GM23338 (cell line): ENCODE measurements at regions not wholly inside any gene's neighbourhood (a gene's known extent, or its start where the extent isn't known, plus 50 kb on each side); places are given as distances from the start of the nearest gene placed in this dataset.

Source experiments
- ATAC-seq: fragments of 200-7000 bp; cut with Tn5 transposase; 3 replicates; pipeline ENCODE4 v1.9.1; 2020
- DNase-seq: peaks from one replicate; pipeline ENCODE4 v3.0.0-alpha.2; 2015; ENCODE audit warnings: low spot score
- H2AFZ ChIP-seq: fragments of 200-600 bp; sonication (generic); 2 replicates; pipeline ENCODE4 v1.8.0; 2016; ENCODE audit warnings: antibody characterized with exemption, mild to moderate bottlenecking, moderate library complexity
- H3F3A ChIP-seq: fragments of 200-600 bp; sonication (generic); replicated peaks from 2 replicates; pipeline ENCODE4 v1.8.0; 2017; ENCODE audit warnings: antibody characterized with exemption, mixed run types, low read depth
- H3K27ac ChIP-seq: fragments of 200-600 bp; sonication (generic); 2 replicates; pipeline ENCODE4 v1.6.1; 2016; ENCODE audit warnings: low read depth
- H3K27me3 ChIP-seq: fragments of 200-600 bp; sonication (generic); 2 replicates; pipeline ENCODE4 v1.8.0; 2016; ENCODE audit warnings: mild to moderate bottlenecking, mixed run types, moderate library complexity; ENCODE audit not compliant: insufficient read depth
- H3K36me3 ChIP-seq: fragments of 200-600 bp; sonication (generic); 2 replicates; pipeline ENCODE4 v1.8.0; 2016; ENCODE audit warnings: mild to moderate bottlenecking; ENCODE audit not compliant: insufficient read depth
- H3K4me1 ChIP-seq: fragments of 200-600 bp; sonication (generic); 2 replicates; pipeline ENCODE4 v1.8.0; 2016; ENCODE audit warnings: mild to moderate bottlenecking, moderate library complexity; ENCODE audit not compliant: insufficient read depth
- H3K4me2 ChIP-seq: fragments of 200-600 bp; sonication (generic); 2 replicates; pipeline ENCODE4 v1.7.1; 2017; ENCODE audit warnings: mixed run types
- H3K4me3 ChIP-seq: fragments of 200-600 bp; sonication (generic); 2 replicates; pipeline ENCODE4 v1.6.1; 2016; ENCODE audit warnings: mixed run types
- H3K79me2 ChIP-seq: fragments of 200-600 bp; sonication (generic); replicated peaks from 2 replicates; pipeline ENCODE4 v1.8.0; 2017; ENCODE audit warnings: mild to moderate bottlenecking; ENCODE audit not compliant: insufficient read depth
- H3K9me2 ChIP-seq: fragments of 200-600 bp; sonication (generic); 2 replicates; pipeline ENCODE4 v1.8.0; 2017; ENCODE audit not compliant: insufficient read depth
- H4K20me1 ChIP-seq: fragments of 200-600 bp; sonication (generic); replicated peaks from 2 replicates; pipeline ENCODE4 v1.8.0; 2017; ENCODE audit warnings: mild to moderate bottlenecking; ENCODE audit not compliant: insufficient read depth
- H3K27ac Mint-ChIP-seq: 2 replicates; pipeline ENCODE4 v1.8.0; 2020; ENCODE audit warnings: inconsistent platforms, mild to moderate bottlenecking, moderate library complexity, mixed read lengths
- H3K27me3 Mint-ChIP-seq: 3 replicates; pipeline ENCODE4 v1.8.0; 2022; ENCODE audit warnings: low read depth, mild to moderate bottlenecking, moderate library complexity, mixed read lengths, inconsistent platforms; ENCODE audit not compliant: insufficient read depth, poor library complexity
- H3K36me3 Mint-ChIP-seq: 3 replicates; pipeline ENCODE4 v1.8.0; 2021; ENCODE audit warnings: low read depth, mild to moderate bottlenecking, inconsistent platforms, moderate library complexity, mixed read lengths
- H3K4me1 Mint-ChIP-seq: 3 replicates; pipeline ENCODE4 v1.8.0; 2020; ENCODE audit warnings: mild to moderate bottlenecking, inconsistent platforms, mixed read lengths
- H3K4me3 Mint-ChIP-seq: 3 replicates; pipeline ENCODE4 v1.8.0; 2021; ENCODE audit warnings: moderate library complexity, mild to moderate bottlenecking, inconsistent platforms, mixed read lengths
- H3K9me3 Mint-ChIP-seq: 3 replicates; pipeline ENCODE4 v1.8.0; 2020; ENCODE audit warnings: moderate library complexity, mild to moderate bottlenecking, inconsistent platforms, mixed read lengths
- CREB1 ChIP-seq: fragments of 250-450 bp; sonication (Bioruptor Pico); IDR thresholded peaks from 2 replicates; pipeline ENCODE4 v1.5.0; 2020; ENCODE audit warnings: low read depth, mild to moderate bottlenecking, moderate library complexity
- EZH2 ChIP-seq: fragments of 200-600 bp; sonication (generic); IDR thresholded peaks from one replicate; pipeline ENCODE4 v1.8.0; 2017; ENCODE audit warnings: antibody characterized with exemption, mild to moderate bottlenecking, low read depth; ENCODE audit not compliant: unreplicated experiment
- EZH2phosphoT487 ChIP-seq: fragments of 200-600 bp; sonication (generic); IDR thresholded peaks from one replicate; pipeline ENCODE4 v1.8.1; 2018; ENCODE audit warnings: antibody characterized with exemption; ENCODE audit not compliant: unreplicated experiment
- JUNB ChIP-seq: IDR thresholded peaks from one replicate; pipeline ENCODE4 v1.6.1; 2016; ENCODE audit warnings: antibody characterized with exemption; ENCODE audit not compliant: unreplicated experiment
- NANOG ChIP-seq: IDR thresholded peaks from 2 replicates; pipeline ENCODE4 v1.6.1; 2016; ENCODE audit warnings: antibody characterized with exemption, borderline replicate concordance
- STAT1 ChIP-seq: IDR thresholded peaks from one replicate; pipeline ENCODE4 v1.6.1; 2016; ENCODE audit warnings: antibody characterized with exemption; ENCODE audit not compliant: unreplicated experiment
- ZNF114 ChIP-seq: fragments of 250-450 bp; sonication (Bioruptor Pico); IDR thresholded peaks from 2 replicates; pipeline ENCODE4 v1.5.0; 2020; ENCODE audit warnings: mild to moderate bottlenecking, moderate library complexity
- ZNF331 ChIP-seq: fragments of 250-450 bp; sonication (Bioruptor Pico); IDR thresholded peaks from 2 replicates; pipeline ENCODE4 v1.5.0; 2020; ENCODE audit warnings: low read depth, mild to moderate bottlenecking, moderate library complexity
- TF ChIP-seq, protein P1 (sequence below): fragments of 250-450 bp; sonication (Bioruptor Pico); IDR thresholded peaks from 2 replicates; pipeline ENCODE4 v1.5.0; 2020; ENCODE audit warnings: mild to moderate bottlenecking, moderate library complexity
- TF ChIP-seq, protein P2 (sequence below): IDR thresholded peaks from one replicate; pipeline ENCODE4 v1.6.1; 2018; ENCODE audit warnings: antibody characterized with exemption; ENCODE audit not compliant: unreplicated experiment
- TF ChIP-seq, protein P3 (sequence below): IDR thresholded peaks from 2 replicates; pipeline ENCODE4 v1.6.1; 2016; ENCODE audit warnings: antibody characterized with exemption

- Histone ChIP-seq H3K36me3 (no peaks in the 10 kb centered on the region), H3K27ac (no peak overlapping the region), H3K79me2 (no peaks in the 10 kb centered on the region), H3K27me3 (no peaks in the 10 kb centered on the region), H4K20me1 (no peaks in the 10 kb centered on the region), H3K4me2 (no peak overlapping the region), H3K4me3 (no peak overlapping the region), H2AFZ (no peak overlapping the region), H3K4me1 (peaks cover 5% of the 10 kb centered on the region; the same call in 1 of the 2 replicates), H3F3A (no peaks in the 10 kb centered on the region), H3K9me2 (no peaks in the 10 kb centered on the region; the same call in 1 of the 2 replicates)
- no peak for ATAC-seq
- Mint-ChIP-seq H3K36me3 (peaks cover under 1% of the 10 kb centered on the region; the same call in 1 of the 3 replicates), H3K9me3 (peaks cover under 1% of the 10 kb centered on the region; the same call in 1 of the 3 replicates), H3K27me3 (no peaks in the 10 kb centered on the region), H3K4me3 (no peak overlapping the region), H3K4me1 (peaks cover 6% of the 10 kb centered on the region; the same call in 2 of the 3 replicates), H3K27ac (no peak overlapping the region)
- no peak for TF ChIP-seq EZH2
- no peak for TF ChIP-seq JUNB
- no peak for TF ChIP-seq NANOG
- no peak for TF ChIP-seq STAT1
- TF ChIP-seq, protein P1, sequence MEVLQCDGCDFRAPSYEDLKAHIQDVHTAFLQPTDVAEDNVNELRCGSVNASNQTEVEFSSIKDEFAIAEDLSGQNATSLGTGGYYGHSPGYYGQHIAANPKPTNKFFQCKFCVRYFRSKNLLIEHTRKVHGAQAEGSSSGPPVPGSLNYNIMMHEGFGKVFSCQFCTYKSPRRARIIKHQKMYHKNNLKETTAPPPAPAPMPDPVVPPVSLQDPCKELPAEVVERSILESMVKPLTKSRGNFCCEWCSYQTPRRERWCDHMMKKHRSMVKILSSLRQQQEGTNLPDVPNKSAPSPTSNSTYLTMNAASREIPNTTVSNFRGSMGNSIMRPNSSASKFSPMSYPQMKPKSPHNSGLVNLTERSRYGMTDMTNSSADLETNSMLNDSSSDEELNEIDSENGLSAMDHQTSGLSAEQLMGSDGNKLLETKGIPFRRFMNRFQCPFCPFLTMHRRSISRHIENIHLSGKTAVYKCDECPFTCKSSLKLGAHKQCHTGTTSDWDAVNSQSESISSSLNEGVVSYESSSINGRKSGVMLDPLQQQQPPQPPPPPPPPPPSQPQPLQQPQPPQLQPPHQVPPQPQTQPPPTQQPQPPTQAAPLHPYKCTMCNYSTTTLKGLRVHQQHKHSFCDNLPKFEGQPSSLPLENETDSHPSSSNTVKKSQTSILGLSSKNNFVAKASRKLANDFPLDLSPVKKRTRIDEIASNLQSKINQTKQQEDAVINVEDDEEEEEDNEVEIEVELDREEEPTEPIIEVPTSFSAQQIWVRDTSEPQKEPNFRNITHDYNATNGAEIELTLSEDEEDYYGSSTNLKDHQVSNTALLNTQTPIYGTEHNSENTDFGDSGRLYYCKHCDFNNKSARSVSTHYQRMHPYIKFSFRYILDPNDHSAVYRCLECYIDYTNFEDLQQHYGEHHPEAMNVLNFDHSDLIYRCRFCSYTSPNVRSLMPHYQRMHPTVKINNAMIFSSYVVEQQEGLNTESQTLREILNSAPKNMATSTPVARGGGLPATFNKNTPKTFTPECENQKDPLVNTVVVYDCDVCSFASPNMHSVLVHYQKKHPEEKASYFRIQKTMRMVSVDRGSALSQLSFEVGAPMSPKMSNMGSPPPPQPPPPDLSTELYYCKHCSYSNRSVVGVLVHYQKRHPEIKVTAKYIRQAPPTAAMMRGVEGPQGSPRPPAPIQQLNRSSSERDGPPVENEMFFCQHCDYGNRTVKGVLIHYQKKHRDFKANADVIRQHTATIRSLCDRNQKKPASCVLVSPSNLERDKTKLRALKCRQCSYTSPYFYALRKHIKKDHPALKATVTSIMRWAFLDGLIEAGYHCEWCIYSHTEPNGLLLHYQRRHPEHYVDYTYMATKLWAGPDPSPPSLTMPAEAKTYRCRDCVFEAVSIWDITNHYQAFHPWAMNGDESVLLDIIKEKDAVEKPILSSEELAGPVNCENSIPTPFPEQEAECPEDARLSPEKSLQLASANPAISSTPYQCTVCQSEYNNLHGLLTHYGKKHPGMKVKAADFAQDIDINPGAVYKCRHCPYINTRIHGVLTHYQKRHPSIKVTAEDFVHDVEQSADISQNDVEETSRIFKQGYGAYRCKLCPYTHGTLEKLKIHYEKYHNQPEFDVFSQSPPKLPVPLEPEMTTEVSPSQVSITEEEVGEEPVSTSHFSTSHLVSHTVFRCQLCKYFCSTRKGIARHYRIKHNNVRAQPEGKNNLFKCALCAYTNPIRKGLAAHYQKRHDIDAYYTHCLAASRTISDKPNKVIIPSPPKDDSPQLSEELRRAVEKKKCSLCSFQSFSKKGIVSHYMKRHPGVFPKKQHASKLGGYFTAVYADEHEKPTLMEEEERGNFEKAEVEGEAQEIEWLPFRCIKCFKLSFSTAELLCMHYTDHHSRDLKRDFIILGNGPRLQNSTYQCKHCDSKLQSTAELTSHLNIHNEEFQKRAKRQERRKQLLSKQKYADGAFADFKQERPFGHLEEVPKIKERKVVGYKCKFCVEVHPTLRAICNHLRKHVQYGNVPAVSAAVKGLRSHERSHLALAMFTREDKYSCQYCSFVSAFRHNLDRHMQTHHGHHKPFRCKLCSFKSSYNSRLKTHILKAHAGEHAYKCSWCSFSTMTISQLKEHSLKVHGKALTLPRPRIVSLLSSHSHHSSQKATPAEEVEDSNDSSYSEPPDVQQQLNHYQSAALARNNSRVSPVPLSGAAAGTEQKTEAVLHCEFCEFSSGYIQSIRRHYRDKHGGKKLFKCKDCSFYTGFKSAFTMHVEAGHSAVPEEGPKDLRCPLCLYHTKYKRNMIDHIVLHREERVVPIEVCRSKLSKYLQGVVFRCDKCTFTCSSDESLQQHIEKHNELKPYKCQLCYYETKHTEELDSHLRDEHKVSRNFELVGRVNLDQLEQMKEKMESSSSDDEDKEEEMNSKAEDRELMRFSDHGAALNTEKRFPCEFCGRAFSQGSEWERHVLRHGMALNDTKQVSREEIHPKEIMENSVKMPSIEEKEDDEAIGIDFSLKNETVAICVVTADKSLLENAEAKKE (CRISPR knock-in tag), result no peak
- TF ChIP-seq, protein P2, sequence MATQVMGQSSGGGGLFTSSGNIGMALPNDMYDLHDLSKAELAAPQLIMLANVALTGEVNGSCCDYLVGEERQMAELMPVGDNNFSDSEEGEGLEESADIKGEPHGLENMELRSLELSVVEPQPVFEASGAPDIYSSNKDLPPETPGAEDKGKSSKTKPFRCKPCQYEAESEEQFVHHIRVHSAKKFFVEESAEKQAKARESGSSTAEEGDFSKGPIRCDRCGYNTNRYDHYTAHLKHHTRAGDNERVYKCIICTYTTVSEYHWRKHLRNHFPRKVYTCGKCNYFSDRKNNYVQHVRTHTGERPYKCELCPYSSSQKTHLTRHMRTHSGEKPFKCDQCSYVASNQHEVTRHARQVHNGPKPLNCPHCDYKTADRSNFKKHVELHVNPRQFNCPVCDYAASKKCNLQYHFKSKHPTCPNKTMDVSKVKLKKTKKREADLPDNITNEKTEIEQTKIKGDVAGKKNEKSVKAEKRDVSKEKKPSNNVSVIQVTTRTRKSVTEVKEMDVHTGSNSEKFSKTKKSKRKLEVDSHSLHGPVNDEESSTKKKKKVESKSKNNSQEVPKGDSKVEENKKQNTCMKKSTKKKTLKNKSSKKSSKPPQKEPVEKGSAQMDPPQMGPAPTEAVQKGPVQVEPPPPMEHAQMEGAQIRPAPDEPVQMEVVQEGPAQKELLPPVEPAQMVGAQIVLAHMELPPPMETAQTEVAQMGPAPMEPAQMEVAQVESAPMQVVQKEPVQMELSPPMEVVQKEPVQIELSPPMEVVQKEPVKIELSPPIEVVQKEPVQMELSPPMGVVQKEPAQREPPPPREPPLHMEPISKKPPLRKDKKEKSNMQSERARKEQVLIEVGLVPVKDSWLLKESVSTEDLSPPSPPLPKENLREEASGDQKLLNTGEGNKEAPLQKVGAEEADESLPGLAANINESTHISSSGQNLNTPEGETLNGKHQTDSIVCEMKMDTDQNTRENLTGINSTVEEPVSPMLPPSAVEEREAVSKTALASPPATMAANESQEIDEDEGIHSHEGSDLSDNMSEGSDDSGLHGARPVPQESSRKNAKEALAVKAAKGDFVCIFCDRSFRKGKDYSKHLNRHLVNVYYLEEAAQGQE, result no peak
- TF ChIP-seq, protein P3, sequence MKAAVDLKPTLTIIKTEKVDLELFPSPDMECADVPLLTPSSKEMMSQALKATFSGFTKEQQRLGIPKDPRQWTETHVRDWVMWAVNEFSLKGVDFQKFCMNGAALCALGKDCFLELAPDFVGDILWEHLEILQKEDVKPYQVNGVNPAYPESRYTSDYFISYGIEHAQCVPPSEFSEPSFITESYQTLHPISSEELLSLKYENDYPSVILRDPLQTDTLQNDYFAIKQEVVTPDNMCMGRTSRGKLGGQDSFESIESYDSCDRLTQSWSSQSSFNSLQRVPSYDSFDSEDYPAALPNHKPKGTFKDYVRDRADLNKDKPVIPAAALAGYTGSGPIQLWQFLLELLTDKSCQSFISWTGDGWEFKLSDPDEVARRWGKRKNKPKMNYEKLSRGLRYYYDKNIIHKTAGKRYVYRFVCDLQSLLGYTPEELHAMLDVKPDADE, result no peak
- no peak for TF ChIP-seq ZNF114 (CRISPR knock-in tag)
- TF ChIP-seq ZNF331 (CRISPR knock-in tag), result no peak
- no peak for TF ChIP-seq EZH2phosphoT487
- no peak for TF ChIP-seq CREB1 (CRISPR knock-in tag)
- no peak for DNase-seq
These were observed 492.3 kb downstream of the ZEB2 start for GRCh38 chr2:144027593-144027992.
